ENCODE measurements at regions not wholly inside any gene's neighbourhood (a gene's known extent, or its start where the extent isn't known, plus 50 kb on each side); places are given as distances from the start of the nearest gene placed in this dataset.

DNA sequence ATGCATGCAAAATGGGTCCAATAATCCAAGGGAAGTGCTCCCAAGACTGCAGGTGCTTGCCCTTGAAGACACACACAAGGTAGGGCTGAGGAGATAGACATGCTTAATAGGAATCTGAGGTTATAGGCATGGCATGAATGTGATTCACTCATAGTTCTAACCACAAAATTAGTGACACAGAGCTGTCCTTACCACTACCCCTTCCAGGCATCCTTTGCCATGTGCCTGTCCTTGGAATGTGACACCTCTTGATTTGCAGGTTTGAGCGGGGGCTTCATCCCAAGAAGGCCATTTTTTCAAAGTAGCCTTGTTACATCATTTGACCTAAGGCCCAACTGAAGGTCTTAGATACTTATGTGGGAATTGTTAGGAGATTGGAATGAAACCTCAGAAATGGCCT, 112.5 kb downstream of the CCNG2 start:
- no peak overlapping the region for H3K4me3 Mint-ChIP-seq
- TF ChIP-seq, protein P1, sequence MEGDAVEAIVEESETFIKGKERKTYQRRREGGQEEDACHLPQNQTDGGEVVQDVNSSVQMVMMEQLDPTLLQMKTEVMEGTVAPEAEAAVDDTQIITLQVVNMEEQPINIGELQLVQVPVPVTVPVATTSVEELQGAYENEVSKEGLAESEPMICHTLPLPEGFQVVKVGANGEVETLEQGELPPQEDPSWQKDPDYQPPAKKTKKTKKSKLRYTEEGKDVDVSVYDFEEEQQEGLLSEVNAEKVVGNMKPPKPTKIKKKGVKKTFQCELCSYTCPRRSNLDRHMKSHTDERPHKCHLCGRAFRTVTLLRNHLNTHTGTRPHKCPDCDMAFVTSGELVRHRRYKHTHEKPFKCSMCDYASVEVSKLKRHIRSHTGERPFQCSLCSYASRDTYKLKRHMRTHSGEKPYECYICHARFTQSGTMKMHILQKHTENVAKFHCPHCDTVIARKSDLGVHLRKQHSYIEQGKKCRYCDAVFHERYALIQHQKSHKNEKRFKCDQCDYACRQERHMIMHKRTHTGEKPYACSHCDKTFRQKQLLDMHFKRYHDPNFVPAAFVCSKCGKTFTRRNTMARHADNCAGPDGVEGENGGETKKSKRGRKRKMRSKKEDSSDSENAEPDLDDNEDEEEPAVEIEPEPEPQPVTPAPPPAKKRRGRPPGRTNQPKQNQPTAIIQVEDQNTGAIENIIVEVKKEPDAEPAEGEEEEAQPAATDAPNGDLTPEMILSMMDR (conservative IDR thresholded peaks at IDR 0.05) = no peak
- Histone ChIP-seq H3T11ph (ENCODE audit: low read length) (no peak overlapping the region), H4K5ac (ENCODE audit: insufficient read length, low read depth, low read length) (no peak overlapping the region), H3K23me2 (ENCODE audit: insufficient read length, low read depth, low read length, poor library complexity, severe bottlenecking) (no peaks in the 10 kb centered on the region), H3K14ac (ENCODE audit: insufficient read depth, low read length) (no peak overlapping the region), H3K56ac (ENCODE audit: insufficient read length, low read depth, low read length) (no peak overlapping the region), H2AFZ (ENCODE audit: low read length) (no peak overlapping the region), H3K4me1 (ENCODE audit: insufficient read depth, low read length) (no peaks in the 10 kb centered on the region), H2BK5ac (ENCODE audit: insufficient read length, low read length) (no peak overlapping the region), H2AK5ac (ENCODE audit: insufficient read length, low read length) (no peak overlapping the region), H2BK12ac (ENCODE audit: insufficient read length, low read depth, low read length) (no peak overlapping the region), H4K91ac (ENCODE audit: insufficient read length, low read depth, low read length) (no peak overlapping the region), H3K79me2 (ENCODE audit: insufficient read depth, low read length) (no peaks in the 10 kb centered on the region), H3K9me3 (ENCODE audit: control insufficient read depth, low read depth, low read length) (no peaks in the 10 kb centered on the region), H3K4ac (ENCODE audit: low read depth, low read length) (no peak overlapping the region), H3K23ac (ENCODE audit: insufficient read length, low read depth, low read length) (no peak overlapping the region), H2BK20ac (ENCODE audit: low read depth, low read length, poor library complexity, severe bottlenecking) (no peak overlapping the region), H4K8ac (replicated peaks; ENCODE audit: insufficient read length, low read depth, low read length) (no peak overlapping the region), H3K79me1 (ENCODE audit: insufficient read depth, low read depth, low read length, poor library complexity, severe bottlenecking) (no peaks in the 10 kb centered on the region), H3K9ac (ENCODE audit: extremely low read depth, insufficient read length, low read length) (no peak overlapping the region), H4K20me1 (ENCODE audit: control insufficient read depth, insufficient read depth, insufficient read length) (no peaks in the 10 kb centered on the region), H2BK15ac (ENCODE audit: low read depth, low read length) (no peak overlapping the region), H2BK120ac (ENCODE audit: low read depth, low read length, poor library complexity, severe bottlenecking) (no peak overlapping the region), H3K27me3 (ENCODE audit: insufficient read depth, low read length) (no peaks in the 10 kb centered on the region), H3K4me2 (ENCODE audit: insufficient read depth, insufficient read length, low read length) (no peak overlapping the region), H3K18ac (ENCODE audit: insufficient read length, low read depth, low read length) (no peak overlapping the region), H3K27ac (ENCODE audit: insufficient read length, low read depth, low read length) (no peak overlapping the region)
- peaks cover 29% of the 10 kb centered on the region for H3K27me3 Mint-ChIP-seq (ENCODE audit: low read depth)
- H3K9me3 Mint-ChIP-seq = peaks cover 1 to 5% of the 10 kb centered on the region in 2 experiments; a peak in 4 of 5 replicates
- WGBS (ENCODE audit: extremely low coverage, insufficient read length, low lambda C conversion rate) = no CpG with 5 or more reads among the region's 1 CpG
- H3K36me3 Mint-ChIP-seq (ENCODE audit: insufficient read depth in 1 of 3, low read depth in 3 of 3) = no peaks in the 10 kb centered on the region
- DNase-seq = no peak
- no peaks in the 10 kb centered on the region for H3K4me1 Mint-ChIP-seq
- no peak overlapping the region for H3K27ac Mint-ChIP-seq
